HS-27A (cell line): ENCODE measurements at regions not wholly inside any gene's neighbourhood (a gene's known extent, or its start where the extent isn't known, plus 50 kb on each side); places are given as distances from the start of the nearest gene placed in this dataset.

Source experiments
- DNase-seq: peaks from one replicate; pipeline ENCODE4 v3.0.0-alpha.2; 2012; ENCODE audit warnings: low read depth, missing footprints

GRCh38 chr20:17790296-17790695 is 90.5 kb downstream of the BANF2 start:
- DNase-seq = no peak

- no peak for DNase-seq
Measured at GRCh38 chr20:17787816-17788215, 88.0 kb downstream of the BANF2 start.

GRCh38 chr20:17786221-17786718 is 86.5 kb downstream of the BANF2 start:
- no peak for DNase-seq
